Neural progenitor cell (in vitro differentiated cells): ENCODE measurements at regions not wholly inside any gene's neighbourhood (a gene's known extent, or its start where the extent isn't known, plus 50 kb on each side); places are given as distances from the start of the nearest gene placed in this dataset.

Source experiments
- DNase-seq: peaks from one replicate; pipeline ENCODE4 v3.0.0-alpha.2; 2016; ENCODE audit warnings: low spot score
- H2AFZ ChIP-seq: fragments of 200-600 bp; sonication (generic); replicated peaks from 2 replicates; pipeline ENCODE4 v1.6.1; 2016; ENCODE audit warnings: antibody characterized with exemption
- H3F3A ChIP-seq: fragments of 200-600 bp; sonication (generic); 2 replicates; pipeline ENCODE4 v1.6.1; 2016; ENCODE audit warnings: antibody characterized with exemption, low read depth
- H3K27ac ChIP-seq: fragments of 200-600 bp; sonication (generic); 2 replicates; pipeline ENCODE4 v1.5.1; 2016; ENCODE audit warnings: mild to moderate bottlenecking
- H3K27me3 ChIP-seq: fragments of 200-600 bp; sonication (generic); 2 replicates; pipeline ENCODE4 v1.6.1; 2016; ENCODE audit warnings: mild to moderate bottlenecking, moderate library complexity
- H3K36me3 ChIP-seq: fragments of 200-600 bp; sonication (generic); 2 replicates; pipeline ENCODE4 v1.5.1; 2016
- H3K4me1 ChIP-seq: fragments of 200-600 bp; sonication (generic); 2 replicates; pipeline ENCODE4 v1.6.1; 2016; ENCODE audit warnings: mixed run types
- H3K4me2 ChIP-seq: fragments of 200-600 bp; sonication (generic); 2 replicates; pipeline ENCODE4 v1.6.1; 2016
- H3K4me3 ChIP-seq: fragments of 200-600 bp; sonication (generic); 2 replicates; pipeline ENCODE4 v1.5.1; 2016
- H3K79me2 ChIP-seq: fragments of 200-600 bp; sonication (generic); 2 replicates; pipeline ENCODE4 v1.6.1; 2016; ENCODE audit warnings: low read depth
- H3K9ac ChIP-seq: fragments of 200-600 bp; sonication (generic); 2 replicates; pipeline ENCODE4 v1.6.1; 2016
- H3K9me3 ChIP-seq: fragments of 200-600 bp; sonication (generic); 2 replicates; pipeline ENCODE4 v1.5.1; 2016; ENCODE audit warnings: low read depth
- H4K20me1 ChIP-seq: fragments of 200-600 bp; sonication (generic); 2 replicates; pipeline ENCODE4 v1.6.1; 2016; ENCODE audit warnings: low read depth
- H3K27ac Mint-ChIP-seq: 3 replicates; pipeline ENCODE4 v1.8.0; 2021; ENCODE audit warnings: mixed read lengths
- H3K27me3 Mint-ChIP-seq: 2 replicates; pipeline ENCODE4 v1.8.0; 2022; ENCODE audit warnings: low read depth, mild to moderate bottlenecking, inconsistent platforms, moderate library complexity, mixed read lengths; ENCODE audit not compliant: insufficient read depth
- H3K36me3 Mint-ChIP-seq: 3 replicates; pipeline ENCODE4 v1.8.0; 2021; ENCODE audit warnings: mixed read lengths
- H3K4me1 Mint-ChIP-seq: 3 replicates; pipeline ENCODE4 v1.8.0; 2021; ENCODE audit warnings: mixed read lengths
- H3K4me3 Mint-ChIP-seq: 3 replicates; pipeline ENCODE4 v1.8.0; 2021; ENCODE audit warnings: mild to moderate bottlenecking, moderate library complexity, mixed read lengths
- H3K9me3 Mint-ChIP-seq: 3 replicates; pipeline ENCODE4 v1.8.0; 2020; ENCODE audit warnings: mixed read lengths
- CTCF ChIP-seq: fragments of 200-600 bp; sonication (generic); IDR thresholded peaks from 2 replicates; pipeline ENCODE4 v1.5.1; 2017; ENCODE audit warnings: antibody characterized with exemption, mild to moderate bottlenecking
- EZH2 ChIP-seq: fragments of 200-600 bp; sonication (generic); IDR thresholded peaks from 2 replicates; pipeline ENCODE4 v1.6.1; 2017; ENCODE audit warnings: antibody characterized with exemption, mild to moderate bottlenecking, moderate library complexity
- EZH2phosphoT487 ChIP-seq: fragments of 200-600 bp; sonication (generic); IDR thresholded peaks from 2 replicates; pipeline ENCODE4 v1.6.1; 2017; ENCODE audit warnings: antibody characterized with exemption

DNA sequence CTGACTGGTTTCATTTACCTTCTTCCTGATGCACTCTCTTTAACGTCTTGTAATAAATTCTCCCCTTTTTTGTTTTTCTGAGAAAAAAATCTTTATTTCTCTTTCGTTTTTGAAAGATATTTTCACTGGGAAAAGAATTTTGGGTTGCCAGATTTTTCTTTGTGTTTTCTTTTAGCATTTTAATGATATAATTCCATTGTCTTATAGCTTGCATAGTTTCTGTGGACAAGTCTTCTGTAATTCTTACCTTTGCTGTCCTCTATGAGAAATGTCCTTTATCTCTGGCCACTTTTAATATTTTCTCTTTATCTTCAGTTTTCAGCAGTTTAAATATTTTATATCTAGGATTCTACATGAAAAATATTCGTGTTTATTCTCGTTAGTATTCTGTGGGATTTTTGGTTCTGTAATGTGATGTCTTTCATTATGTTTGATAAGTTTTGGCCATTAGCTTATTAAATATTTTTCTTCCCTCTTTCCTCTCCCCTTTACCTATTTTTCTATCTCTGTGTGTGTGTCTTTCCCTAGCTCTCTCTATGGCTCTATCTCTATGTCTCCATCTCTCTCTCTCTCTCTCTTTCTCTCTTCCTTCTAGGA is 236.5 kb downstream of the C16orf95 start:
- Mint-ChIP-seq H3K4me3 (no peak overlapping the region), H3K27ac (no peak overlapping the region), H3K4me1 (peaks cover 11% of the 10 kb centered on the region), H3K27me3 (peaks cover 4% of the 10 kb centered on the region), H3K36me3 (peaks cover 2% of the 10 kb centered on the region), H3K9me3 (peaks cover 45% of the 10 kb centered on the region)
- Histone ChIP-seq H3K4me2 (no peak overlapping the region), H3K4me3 (no peak overlapping the region), H3K4me1 (no peaks in the 10 kb centered on the region), H3K27me3 (no peaks in the 10 kb centered on the region), H3K9me3 (peaks cover 5% of the 10 kb centered on the region), H3F3A (no peaks in the 10 kb centered on the region), H3K27ac (no peak overlapping the region), H3K9ac (no peak overlapping the region), H3K79me2 (no peaks in the 10 kb centered on the region), H4K20me1 (no peaks in the 10 kb centered on the region), H2AFZ (no peak overlapping the region), H3K36me3 (no peaks in the 10 kb centered on the region)
- no peak for DNase-seq
- no peak for TF ChIP-seq CTCF
- no peak for TF ChIP-seq EZH2
- TF ChIP-seq EZH2phosphoT487, result no peak

- Histone ChIP-seq H4K20me1 (no peaks in the 10 kb centered on the region), H3K27me3 (no peaks in the 10 kb centered on the region), H3K27ac (no peak overlapping the region), H3K36me3 (no peaks in the 10 kb centered on the region), H3K4me3 (no peak overlapping the region), H2AFZ (no peak overlapping the region), H3K9me3 (peaks cover 1% of the 10 kb centered on the region), H3K4me2 (no peak overlapping the region), H3K79me2 (no peaks in the 10 kb centered on the region), H3F3A (no peaks in the 10 kb centered on the region), H3K9ac (no peak overlapping the region), H3K4me1 (no peaks in the 10 kb centered on the region)
- TF ChIP-seq EZH2phosphoT487 (no peak), CTCF (no peak), EZH2 (no peak)
- H3K4me1 Mint-ChIP-seq, result no peaks in the 10 kb centered on the region
- H3K9me3 Mint-ChIP-seq, result peaks cover 26% of the 10 kb centered on the region
- H3K27me3 Mint-ChIP-seq, result no peaks in the 10 kb centered on the region
- no peak overlapping the region for H3K27ac Mint-ChIP-seq
- H3K4me3 Mint-ChIP-seq, result no peak overlapping the region
- no peak for DNase-seq
- H3K36me3 Mint-ChIP-seq, result peaks cover 2% of the 10 kb centered on the region
Measured at GRCh38 chr16:87085441-87085840, 231.8 kb downstream of the C16orf95 start.

DNA sequence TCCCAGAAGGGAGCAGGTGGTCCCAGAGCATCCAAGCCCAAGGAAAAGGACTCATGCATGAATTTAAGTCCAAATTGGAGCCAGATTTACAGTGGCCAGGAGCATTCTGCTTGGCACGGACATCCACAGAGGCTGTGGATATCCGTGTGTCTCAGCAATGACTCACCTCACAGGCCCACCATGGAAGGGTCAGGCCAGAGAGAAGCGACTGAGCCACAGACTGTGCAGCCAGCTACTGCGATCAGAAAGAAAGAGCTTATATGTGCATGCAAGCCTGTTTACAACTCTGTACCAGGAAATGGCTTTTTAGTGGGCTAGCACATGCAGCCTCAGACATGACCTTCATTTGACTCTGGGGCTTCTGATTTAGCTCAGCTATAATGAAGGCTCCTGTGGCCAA is 231.0 kb downstream of the C16orf95 start:
- Mint-ChIP-seq H3K27me3 (no peaks in the 10 kb centered on the region), H3K4me1 (no peaks in the 10 kb centered on the region), H3K9me3 (peaks cover 19% of the 10 kb centered on the region), H3K36me3 (peaks cover 2% of the 10 kb centered on the region), H3K27ac (no peak overlapping the region), H3K4me3 (no peak overlapping the region)
- no peaks in the 10 kb centered on the region for H3K9me3 ChIP-seq
- H3K9ac ChIP-seq, result no peak overlapping the region
- H3K79me2 ChIP-seq, result no peaks in the 10 kb centered on the region
- H3K4me2 ChIP-seq, result no peak overlapping the region
- H3K36me3 ChIP-seq, result no peaks in the 10 kb centered on the region
- H3F3A ChIP-seq, result no peaks in the 10 kb centered on the region
- no peak overlapping the region for H3K4me3 ChIP-seq
- no peaks in the 10 kb centered on the region for H3K4me1 ChIP-seq
- no peak for DNase-seq
- no peak overlapping the region for H2AFZ ChIP-seq
- no peak overlapping the region for H3K27ac ChIP-seq
- H3K27me3 ChIP-seq, result no peaks in the 10 kb centered on the region
- TF ChIP-seq EZH2phosphoT487 (no peak), CTCF (no peak), EZH2 (no peak)
- H4K20me1 ChIP-seq, result no peaks in the 10 kb centered on the region
